ENCODE measurements at regions not wholly inside any gene's neighbourhood (a gene's known extent, or its start where the extent isn't known, plus 50 kb on each side); places are given as distances from the start of the nearest gene placed in this dataset.

- TF ChIP-seq CTCF (IDR thresholded peaks at IDR 0.05; ENCODE audit: insufficient read depth, low read length, poor library complexity, severe bottlenecking), result no peak
- no peak for TF ChIP-seq EZH2phosphoT487 (conservative IDR thresholded peaks at IDR 0.05; ENCODE audit: low read length)
Measured at GRCh38 chr3:150296966-150297365, 111.1 kb upstream of the TSC22D2 start.
